Dermis blood vessel endothelial cell (primary cell): ENCODE measurements at regions not wholly inside any gene's neighbourhood (a gene's known extent, or its start where the extent isn't known, plus 50 kb on each side); places are given as distances from the start of the nearest gene placed in this dataset.
"Not testable (repeated sequence)": the region's sequence is repeated elsewhere in the genome, so short reads cannot be mapped to it uniquely, and the experiment has no call there.

ENCODE experiments used
- DNase-seq: peaks from one replicate; pipeline ENCODE4 v3.0.0; 2010

DNA sequence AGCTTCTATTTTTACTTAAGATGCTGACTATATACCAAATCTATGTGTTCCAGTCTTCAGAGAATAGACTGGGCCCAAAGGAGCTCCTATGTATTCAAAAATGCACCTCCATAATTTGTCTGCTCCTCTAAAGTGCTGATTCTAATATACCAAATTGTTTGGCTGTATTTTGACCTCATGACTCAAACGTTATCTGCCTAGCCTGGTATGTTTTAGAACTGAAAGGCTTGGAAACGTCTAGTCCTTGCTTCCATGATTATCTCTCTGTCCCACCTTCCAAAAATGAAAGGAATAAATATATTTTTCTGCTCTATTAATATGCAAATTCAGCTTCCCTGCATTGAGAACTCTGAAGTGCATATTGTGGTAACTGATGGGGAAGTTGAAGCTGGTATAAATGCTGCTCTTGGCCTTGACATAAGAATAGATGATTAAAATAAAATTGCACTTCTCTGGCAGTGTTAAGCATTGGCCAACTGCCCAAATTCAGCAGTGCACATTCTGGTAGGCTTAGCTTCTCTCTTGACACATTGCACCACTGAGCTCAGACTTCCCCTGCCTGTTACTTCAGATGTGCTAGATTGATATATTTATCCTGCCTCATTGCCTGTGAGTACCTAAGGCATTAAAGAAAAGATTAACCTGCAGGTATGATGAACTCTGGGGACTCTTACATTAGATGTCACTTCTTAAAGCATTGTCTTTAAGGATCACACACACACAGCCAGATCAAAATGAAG, 882.3 kb downstream of the RPS29 start:
- no peak for DNase-seq

DNA sequence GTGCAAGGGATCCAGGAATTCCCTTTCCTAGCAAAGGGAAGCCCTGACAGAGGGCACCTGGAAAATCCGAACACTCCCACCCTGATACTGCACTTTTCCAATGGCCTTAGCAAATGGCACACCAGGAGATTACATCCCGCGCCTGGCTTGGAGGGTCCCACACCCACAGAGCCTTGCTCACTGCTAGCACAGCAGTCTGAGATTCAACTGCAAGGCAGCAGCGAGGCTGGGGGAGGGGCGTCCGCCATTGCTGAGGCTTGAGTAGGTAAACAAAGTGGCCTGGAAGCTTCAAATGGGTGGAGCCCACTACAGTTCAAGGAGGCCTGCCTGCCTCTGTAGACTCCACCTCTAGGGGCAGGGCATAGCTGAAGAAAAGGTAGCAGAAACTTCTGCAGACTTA, 888.8 kb downstream of the RPS29 start:
- DNase-seq = not testable (repeated sequence)

DNA sequence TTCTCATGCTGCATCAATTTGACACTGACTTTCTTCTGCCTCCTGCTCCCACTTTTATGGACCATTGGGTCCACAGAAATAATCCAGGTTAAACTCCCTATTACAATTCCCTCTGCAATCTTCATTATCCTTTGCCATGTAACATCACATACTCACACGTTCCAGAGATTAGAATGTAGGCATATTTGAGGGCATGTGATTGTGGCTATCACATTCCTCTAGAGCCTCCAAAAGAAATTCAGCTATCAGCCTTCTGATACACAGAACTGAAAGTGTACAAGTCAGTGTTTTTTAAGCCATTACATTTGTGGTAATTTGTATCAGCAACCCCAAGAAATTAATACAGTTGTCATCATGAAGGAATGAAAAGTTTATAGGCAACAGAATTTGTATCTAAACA, 892.4 kb downstream of the RPS29 start:
- no peak for DNase-seq

DNA sequence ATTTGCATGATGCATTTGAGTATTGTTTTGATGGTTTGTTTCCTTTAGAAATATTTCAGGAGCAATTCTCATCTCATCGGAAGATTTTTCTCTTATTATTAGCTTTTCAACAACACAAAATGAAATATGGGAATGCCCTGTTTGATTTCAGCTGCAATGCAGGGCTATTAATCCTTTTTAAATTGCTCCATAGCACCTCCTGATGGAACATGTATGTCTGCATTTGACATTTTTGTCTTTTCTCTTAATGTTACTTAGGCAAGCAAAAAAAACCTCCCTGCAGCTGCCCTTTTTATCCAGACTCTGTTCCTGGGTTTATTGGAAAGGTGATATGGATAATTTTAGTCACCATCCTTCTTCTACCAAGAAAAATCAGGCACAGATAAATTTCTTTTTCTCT, 895.8 kb downstream of the RPS29 start:
- no peak for DNase-seq

DNA sequence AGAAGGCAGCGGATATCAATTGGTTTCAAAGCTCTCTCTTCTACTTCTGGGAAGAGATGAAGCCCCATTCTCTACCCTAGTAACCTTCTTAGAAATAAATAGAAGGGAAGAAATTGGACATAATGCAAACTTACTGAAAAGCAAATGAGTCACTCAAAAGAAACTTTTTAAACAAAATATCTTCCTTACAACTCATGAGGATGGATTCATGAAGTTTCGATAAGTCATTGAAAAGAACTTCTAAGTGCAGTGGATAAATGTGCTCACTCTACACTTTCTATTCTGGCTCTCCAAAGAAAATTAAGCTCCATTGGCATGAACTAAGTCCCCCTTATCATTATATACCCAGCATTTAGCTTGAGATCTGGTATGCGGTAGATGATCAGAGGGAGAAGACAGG, 899.5 kb downstream of the RPS29 start:
- no peak for DNase-seq

DNA sequence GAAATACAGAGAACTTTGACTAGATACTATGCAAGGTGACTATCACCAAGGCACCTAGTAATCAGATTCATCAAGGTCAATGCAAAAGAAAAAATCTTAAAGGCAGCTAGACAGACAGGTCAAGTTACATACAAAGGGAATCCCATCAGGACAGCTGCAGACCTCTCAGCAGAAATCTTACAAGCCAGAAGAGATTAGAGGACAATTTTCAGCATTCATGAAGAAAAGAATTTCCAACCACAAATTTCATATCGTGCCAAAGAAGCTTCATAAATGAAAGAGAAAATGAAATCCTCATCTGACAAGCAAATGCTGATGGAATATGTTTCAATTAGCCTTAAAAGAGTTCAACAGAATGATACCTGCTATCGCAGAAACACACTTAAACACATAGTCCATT, 913.7 kb downstream of the RPS29 start:
- DNase-seq = no peak

DNA sequence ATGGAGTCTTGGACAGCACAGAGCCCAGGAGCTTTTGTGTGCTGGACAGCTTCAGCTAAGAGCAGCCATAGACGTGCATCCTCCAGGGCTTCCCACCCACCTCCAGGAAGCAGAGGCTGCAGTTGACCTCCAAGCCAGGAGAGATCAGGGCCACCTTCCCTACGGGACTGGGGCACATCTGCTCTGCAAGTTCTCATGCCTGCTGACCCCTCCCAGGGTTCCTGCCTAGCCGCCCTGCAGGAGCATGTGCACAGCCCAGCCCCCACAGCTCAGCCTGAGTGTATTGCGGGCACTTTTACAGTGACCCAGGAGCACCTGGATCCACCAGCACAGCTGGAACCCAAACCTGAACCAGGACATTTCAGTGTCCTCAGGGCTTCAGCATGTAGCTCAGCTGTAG, 915.2 kb downstream of the RPS29 start:
- no peak for DNase-seq

DNA sequence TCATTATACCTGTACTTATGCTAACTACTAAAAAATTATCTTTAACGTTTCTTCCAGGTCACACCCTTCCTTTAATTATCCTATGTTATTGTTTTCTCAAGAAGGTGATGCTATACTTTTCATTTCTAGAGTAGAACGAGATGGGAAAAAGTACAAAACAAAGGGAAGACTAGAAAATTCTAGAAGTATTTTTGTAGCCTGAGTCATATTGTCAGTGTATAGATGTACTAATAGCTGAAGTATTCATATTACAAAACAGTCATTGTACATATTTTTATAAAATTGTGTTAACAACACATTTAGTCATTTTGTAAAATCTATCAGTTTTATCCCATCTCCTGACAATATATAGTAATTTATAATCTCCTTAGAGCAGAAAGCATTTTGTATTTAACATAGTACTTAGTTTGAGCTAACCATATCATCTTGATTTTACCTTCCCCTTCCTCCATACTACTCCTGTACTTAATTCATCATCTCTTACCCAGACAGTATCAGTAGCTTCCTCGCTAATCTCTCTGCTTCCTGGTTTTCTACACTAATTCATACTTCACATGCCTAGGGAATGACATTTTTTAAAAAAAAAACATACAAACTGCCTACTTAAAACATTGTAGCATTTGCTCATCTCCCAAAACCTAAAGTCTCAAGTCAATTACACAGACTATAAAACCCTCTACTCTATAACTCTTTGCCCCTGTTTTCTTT, 920.9 kb downstream of the RPS29 start:
- no peak for DNase-seq

DNA sequence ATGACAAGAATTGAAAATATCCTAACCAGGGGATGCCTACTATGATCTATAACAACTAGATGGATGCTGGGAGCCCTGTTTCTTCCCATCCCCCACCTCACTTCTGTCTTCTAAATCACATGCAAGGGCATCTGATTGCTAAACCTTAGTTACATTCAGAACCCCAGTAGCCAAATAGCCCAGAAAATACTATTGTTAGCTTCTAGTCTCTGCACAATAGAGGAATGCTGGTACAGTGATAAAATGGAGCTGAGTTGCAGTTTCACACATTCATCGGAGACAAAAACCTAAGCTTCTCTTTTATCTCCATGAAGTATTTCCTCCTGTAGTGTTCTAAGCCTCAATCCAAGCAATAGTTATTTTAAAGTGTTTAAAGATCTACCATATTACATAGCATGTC, 942.9 kb downstream of the RPS29 start:
- DNase-seq = no peak

DNA sequence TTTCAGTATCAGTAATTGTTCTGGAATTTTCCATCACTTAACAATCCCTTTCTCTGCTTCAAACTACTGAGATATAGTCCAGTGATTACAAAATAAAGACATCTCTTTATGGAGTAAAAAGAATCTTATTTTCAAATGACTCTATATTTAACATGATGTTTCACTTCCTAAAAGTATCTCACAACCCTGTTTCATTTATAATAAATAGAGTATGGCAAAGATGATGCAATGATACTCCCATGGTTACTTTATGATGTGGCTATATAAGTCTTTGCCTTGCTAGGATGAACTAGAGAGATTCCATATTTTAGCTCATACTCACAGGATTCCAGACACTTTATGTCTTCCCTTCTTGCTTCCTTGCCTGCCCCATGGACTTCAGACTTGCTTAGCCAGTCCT, 953.5 kb upstream of the MDGA2 start:
- no peak for DNase-seq

DNA sequence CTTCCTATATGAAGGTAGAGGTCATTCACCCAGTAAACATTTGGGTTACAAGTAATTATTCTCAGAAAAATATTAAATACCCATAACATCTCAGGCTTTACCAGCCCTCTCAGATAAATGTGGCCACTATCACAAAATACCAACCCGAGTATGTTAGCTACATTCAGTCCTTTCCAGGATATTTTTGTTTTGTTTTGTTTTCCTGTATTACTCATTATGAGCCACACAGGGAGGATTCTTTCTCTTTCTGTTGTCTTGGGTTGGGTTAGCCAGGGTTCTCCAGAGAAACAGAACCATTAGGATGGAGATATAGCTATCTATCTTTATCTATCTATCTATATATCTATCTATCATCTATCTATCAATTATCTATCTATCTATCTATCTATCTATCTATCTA, 947.6 kb upstream of the MDGA2 start:
- DNase-seq = no peak

DNA sequence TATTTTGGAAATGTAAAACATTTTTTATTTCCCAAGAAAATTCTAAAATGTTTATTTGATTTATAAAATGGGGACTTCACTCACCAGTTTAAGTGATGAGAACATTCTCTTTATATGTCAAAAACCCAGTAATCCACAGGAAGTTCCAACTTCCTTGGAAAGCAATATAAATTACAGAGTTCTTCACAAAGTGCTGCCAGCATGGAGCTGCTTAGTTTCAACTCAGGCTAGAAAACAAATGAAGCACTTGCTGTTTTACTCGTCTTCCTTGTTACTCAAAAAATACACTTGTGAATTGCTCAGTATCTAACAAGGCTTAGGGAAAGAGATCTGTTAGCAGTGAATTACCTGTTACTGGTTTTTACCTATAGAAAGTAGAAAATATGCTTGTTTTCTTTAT, 942.7 kb upstream of the MDGA2 start:
- DNase-seq = no peak

DNA sequence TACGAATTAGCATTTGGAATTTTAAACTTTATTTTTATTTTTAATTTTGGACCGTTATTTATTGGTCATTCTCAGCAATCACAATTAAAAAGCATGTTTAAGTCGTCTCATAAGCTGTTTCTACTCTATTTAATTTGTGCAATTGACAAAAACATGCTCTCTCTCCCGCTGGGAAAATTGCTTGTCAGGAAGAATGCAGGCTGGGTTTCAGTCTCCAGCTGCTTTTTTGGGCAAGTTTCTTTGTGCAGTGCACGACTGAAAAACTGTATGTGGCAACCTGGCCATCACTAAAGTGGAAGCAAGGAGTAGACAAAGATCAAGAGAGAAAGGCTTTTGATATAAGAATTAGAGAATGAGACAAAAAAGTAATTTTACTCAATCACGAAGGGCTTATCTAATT, 941.5 kb upstream of the MDGA2 start:
- no peak for DNase-seq

DNA sequence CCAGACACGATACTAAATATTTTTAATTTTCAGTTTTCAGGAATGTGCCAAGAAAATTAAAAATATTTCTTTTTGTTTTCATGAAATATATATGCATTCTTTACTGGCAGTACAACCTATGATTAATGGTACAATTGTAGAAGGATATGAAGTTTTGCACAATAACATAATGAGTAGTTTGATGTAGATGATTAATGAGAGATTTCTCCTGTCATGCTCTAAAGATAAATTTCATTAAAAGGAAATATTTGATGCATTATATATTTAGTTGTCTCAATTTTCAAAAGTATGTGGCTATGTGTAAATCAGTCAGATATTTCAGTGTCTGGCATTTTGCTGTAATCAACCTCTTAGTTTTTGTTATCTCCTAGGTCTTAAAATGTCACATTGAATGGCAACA, 940.2 kb upstream of the MDGA2 start:
- no peak for DNase-seq

DNA sequence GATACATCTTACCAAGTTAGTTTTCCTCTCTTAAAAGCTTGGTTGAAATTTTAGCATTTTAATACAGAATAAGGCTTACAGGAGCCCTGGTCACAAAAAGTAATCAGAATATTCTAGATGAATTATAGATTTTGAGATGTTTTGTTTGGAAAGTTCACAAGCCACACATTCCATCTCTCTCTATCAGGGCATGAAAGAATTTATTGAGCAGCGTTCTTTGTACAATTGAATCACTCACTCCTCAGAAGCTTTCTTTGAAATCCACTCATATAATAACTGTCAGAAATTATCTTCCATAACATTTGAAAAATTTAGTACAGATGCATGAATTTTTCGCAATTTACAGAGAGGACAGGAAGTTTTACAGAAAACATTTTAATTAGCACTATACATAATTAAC, 938.6 kb upstream of the MDGA2 start:
- DNase-seq = no peak

DNA sequence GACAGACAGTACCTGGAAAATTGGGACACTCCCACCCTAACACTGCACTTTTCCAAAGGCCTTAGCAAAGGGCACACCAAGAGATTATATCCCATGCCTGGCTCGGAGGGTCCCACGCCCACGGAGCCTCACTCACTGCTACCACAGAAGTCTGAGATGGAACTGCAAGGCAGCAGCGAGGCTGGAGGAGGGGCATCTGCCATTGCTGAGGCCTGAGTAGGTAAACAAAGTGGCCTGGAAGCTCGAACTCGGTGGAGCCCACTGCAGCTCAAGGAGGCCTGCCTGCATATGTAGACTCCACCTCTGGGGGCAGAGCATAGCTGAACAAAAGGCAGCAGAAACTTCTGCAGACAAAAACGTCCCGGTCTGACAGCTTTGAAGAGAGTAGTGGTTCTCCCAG, 931.6 kb upstream of the MDGA2 start:
- DNase-seq = not testable (repeated sequence)

DNA sequence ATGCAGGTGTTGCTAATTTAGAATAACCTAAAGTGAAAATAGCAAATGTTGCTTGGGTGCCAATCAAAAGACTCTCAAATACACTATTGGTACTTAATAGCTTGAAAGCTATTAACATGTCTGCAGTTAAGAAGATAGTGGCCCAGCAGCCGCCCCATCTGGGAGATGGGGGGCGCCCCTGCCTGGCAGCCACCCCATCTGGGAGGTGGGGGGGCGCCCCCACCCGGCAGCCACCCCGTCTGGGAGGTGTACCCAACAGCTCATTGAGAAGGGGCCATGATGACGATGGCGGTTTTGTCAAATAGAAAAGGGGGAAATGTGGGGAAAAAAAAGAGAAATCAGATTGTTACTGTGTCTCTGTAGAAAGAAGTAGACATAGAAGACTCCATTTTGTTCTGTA, 923.1 kb upstream of the MDGA2 start:
- DNase-seq = no peak

DNA sequence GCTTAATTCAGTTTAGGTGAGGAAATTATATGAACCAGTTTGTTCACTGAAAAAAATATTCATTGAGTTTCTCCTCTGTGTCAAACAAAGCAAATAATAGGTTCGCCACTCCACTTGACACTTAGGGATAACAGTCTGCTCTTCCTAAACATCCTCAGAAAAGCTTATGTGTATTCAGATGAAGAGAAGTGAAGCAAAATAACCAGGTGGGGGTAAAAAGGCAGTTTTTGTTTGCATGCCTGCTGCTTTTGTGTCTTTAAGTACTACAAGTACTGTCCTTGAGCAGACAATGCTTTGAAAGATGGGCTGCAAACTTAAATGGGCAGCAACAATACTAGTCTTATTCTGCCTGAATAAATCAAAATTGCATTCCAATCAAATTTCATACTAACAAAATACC, 910.7 kb upstream of the MDGA2 start:
- no peak for DNase-seq

DNA sequence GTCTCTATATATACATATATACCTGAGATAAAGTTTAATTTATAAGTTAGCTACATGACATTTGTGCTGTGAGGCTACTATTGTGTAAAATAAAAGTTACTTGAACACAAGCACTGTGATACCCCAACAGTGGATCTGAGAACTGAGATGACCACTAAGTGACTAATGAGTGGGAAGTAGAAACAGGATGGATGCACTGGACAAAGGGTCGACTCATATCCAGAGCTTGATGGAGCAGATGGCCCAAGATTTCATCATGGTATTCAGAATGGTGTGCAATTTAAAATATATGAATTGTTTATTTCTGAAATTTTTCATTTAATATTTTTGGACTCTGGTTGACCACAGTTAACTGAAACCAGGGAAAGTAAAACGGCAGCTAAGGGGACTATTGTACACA, 908.6 kb upstream of the MDGA2 start:
- DNase-seq = no peak

DNA sequence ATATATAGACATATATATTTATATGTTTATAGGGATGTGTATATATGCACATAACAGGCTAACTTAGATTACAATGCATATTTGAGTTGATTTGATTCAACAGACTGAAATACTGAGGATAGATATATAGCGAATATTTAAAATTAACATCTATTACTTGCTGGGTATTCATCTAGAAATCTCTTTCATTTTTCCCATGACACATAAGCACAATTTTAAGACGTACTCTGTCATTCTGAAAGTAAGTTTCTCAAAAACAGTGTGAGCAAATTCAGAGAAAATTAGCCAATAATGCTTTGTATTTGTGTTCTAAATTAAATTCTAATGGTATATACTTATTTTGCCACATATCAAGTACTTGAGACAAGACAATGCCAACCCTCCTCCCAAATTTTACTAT, 907.5 kb upstream of the MDGA2 start:
- DNase-seq = no peak

DNA sequence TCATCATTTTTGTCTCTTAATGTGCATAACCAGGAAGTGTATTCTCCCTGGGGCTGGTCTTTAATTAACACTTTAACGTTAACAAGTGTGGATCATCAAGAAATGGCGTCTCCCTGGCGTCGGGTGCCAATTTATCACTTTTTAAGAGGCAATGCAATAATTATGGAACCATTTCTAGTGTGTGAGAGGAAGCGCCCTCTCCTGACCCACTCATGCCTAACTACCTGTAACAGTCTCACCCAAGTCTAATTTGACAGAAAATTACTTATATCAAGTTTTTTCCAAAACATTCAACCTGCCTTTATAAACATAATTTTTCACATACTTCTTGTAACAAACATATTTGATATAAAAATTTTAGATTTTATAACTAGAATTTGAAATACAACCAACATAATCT, 905.3 kb upstream of the MDGA2 start:
- DNase-seq = no peak

DNA sequence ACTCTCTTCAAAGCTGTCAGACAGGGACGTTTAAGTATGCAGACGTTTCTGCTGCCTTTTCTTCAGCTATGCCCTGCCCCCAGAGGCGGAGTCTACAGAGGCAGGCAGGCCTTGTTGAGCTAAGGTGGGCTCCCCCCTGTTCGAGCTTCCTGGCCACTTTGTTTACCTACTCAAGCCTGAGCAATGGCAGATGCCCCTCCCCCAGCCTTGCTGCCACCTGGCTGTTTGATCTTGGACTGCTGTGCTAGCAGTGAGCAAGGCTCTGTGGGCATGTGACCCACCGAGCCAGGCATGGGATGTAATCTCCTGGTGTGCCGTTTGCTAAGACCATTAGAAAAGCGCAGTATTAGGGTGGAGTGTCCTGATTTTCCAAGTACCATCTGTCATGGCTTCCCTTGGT, 900.4 kb upstream of the MDGA2 start:
- DNase-seq = no peak

DNA sequence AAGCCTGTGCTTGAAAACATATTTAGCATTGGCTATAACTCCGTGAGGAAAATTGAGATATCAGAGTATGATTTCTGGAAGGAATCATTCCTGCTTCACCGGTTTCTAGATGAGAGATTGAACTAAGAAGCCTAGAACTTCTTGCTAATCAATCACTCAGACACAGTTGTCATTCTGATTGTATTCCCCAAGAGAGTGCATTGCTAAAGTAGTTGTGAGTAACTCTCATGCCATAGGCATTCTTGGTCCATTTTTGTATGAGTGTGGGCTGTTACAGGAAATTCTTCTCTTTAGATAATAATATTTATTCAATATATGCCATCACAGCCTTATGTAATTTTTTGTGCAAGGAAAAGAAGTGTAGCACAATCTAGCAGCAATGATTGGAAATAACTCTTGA, 893.3 kb upstream of the MDGA2 start:
- DNase-seq = no peak

DNA sequence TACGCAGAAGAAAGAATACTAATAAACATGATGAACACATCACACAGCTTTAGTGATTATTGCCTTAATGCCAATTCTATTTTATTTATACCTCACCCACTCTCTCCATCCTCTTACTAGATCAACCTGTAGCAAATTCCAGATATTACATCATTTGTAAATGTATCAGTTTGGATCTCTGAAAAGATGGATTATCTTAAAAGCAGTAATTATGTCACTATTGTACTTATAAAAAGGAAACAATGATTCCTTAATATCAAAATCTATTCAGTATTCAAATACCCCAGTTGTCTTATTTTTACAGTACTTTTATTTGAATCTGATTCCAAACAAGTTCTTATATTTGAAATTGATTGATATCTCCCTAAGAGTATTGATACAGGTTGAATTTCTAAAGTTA, 892.8 kb upstream of the MDGA2 start:
- no peak for DNase-seq

DNA sequence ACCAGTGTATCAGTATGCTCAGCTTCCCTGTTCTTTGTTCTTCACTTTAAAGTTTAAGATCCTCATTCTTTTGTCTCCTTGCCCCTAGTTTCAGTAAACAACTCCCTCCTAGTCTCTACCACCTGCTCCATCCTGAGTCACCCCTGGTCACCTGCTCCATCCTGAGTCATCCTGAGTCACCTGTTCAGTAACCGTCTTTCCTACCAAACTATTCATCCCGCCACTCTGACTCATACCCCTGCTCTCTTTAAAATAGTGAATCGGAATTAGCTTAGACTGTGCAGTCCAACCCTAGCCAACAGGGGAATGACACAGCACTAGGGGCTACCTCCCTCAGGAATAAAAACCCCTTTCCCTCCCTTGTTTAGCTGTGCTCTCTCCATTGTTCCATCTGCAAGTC, 888.1 kb upstream of the MDGA2 start:
- DNase-seq = no peak
